ENCODE measurements at regions not wholly inside any gene's neighbourhood (a gene's known extent, or its start where the extent isn't known, plus 50 kb on each side); places are given as distances from the start of the nearest gene placed in this dataset.

GRCh38 chr9:89866701-89867100, 261.9 kb downstream of the GADD45G start:
- TF ChIP-seq CTCF (conservative IDR thresholded peaks at IDR 0.05; ENCODE audit: low read depth in 2 of 2) (no peak), REST (IDR thresholded peaks at IDR 0.05; ENCODE audit: unreplicated experiment) (no peak), POLR2AphosphoS5 (IDR thresholded peaks at IDR 0.05; ENCODE audit: low read depth) (no peak), EZH2 (IDR thresholded peaks at IDR 0.05; ENCODE audit: low read depth, unreplicated experiment) (no peak), NANOG (IDR thresholded peaks at IDR 0.05; ENCODE audit: borderline replicate concordance) (no peak), ZNF331 (CRISPR knock-in tag; IDR thresholded peaks at IDR 0.05; ENCODE audit: low read depth) (no peak), JUNB (IDR thresholded peaks at IDR 0.05; ENCODE audit: unreplicated experiment) (no peak), EZH2phosphoT487 (IDR thresholded peaks at IDR 0.05; ENCODE audit: unreplicated experiment) (no peak)

Measured in GM23338 (cell line).